ENCODE measurements at regions not wholly inside any gene's neighbourhood (a gene's known extent, or its start where the extent isn't known, plus 50 kb on each side); places are given as distances from the start of the nearest gene placed in this dataset.

DNA sequence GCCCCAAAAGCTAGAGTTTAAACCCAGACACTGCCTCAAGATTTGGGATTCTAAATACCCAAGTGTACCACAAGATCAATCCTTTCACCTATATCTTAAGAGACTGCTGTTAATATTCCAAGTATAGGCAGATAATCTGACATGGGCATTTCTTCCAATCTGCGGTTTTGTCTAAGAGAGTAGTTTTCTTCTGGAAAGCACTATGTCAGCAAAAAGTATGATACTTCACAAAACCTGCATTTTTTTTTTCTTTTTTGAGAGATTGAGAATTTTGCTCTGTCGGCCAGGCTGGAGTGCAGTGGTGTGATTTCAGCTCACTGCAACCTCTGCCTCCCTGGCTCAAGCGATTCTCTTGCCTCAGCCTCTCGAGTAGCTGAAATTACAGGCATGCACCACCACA is 190.7 kb upstream of the TYRP1 start:
- DNase-seq (ENCODE audit: low read depth in 2 of 2), result no peak

DNA sequence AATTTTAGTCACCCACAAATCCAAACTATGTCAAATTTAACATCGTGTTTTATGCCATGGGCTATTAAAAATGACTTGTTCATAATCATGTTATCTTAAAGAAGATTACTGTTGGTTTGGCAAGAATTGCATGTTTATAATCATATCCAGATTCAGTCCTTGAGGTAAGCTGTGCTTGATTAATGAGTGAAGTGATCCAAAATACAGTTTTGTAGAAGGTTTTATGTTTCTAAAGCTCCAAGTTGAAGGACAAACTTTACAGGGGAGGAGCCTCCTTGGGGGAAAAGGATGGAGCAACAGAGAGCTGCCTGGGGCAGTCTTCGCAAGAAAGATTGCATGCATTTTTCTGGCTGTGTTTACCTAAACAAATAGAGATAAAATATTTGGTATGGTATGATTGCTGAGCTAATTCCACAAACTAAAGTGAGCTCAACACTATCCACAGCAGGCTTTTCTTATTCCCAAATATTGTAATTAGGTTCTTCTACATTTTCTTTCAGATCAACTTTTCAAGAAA is 189.5 kb upstream of the TYRP1 start:
- no peak for DNase-seq (ENCODE audit: low read depth in 2 of 2)

DNA sequence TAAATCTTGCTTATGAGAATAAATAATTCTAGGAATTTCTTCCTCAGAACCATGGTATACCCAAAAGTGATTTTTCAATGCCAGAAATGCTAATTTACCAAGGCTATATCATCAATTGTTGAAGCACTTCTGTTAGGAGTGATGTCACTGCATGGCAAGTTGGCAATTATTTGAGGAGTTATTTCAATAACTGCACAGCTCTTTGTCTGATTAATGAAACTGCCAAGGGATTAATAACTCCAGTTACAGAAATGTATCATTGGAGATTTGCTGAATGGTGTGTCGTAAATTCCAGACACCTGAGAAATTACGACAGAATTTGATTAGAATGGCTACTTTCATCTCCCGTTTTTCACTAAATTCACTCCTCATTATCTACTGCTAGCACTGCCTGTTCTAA is 182.6 kb upstream of the TYRP1 start:
- no peak for DNase-seq (ENCODE audit: low read depth in 2 of 2)

DNA sequence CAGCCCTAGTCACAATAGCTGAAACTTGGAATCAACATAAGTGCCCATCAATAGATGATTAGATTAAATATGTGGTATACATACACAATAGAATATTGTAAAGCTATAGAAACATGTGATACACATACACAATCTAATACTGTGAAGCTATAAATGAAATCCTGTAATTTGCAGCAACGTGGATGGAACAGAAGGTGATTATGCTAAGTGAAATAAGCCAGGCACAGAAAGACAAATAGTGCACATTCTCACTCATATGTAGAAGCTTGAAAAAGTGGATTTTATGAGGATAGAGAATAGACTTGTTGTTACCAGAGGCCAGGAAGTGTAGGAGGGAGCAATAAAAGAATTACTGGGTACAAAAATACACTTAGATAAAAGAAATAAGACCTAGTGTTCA is 181.5 kb upstream of the TYRP1 start:
- no peak for DNase-seq (ENCODE audit: low read depth in 2 of 2)

GRCh38 chr9:12516031-12516430 is 177.2 kb upstream of the TYRP1 start:
- DNase-seq (ENCODE audit: low read depth in 2 of 2), result no peak

DNA sequence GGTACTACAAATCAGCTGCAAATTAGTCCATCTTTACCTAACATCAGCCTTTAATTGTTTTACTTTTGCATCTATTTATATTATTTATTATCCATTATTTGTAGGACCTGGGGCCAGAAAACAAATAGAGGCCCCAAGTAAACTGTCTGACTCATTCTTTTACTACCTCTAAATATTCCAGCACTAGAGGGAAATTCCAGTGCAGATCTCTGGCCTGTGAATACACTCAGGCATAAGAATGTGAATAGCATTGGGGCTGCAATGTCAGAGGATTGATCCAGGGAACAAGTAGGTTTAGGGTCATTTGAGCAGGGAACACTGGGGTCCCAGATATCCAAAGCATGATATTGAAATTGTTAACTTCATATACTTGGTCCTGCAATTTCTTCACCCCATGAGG is 176.6 kb upstream of the TYRP1 start:
- no peak for DNase-seq (ENCODE audit: low read depth in 2 of 2)

DNA sequence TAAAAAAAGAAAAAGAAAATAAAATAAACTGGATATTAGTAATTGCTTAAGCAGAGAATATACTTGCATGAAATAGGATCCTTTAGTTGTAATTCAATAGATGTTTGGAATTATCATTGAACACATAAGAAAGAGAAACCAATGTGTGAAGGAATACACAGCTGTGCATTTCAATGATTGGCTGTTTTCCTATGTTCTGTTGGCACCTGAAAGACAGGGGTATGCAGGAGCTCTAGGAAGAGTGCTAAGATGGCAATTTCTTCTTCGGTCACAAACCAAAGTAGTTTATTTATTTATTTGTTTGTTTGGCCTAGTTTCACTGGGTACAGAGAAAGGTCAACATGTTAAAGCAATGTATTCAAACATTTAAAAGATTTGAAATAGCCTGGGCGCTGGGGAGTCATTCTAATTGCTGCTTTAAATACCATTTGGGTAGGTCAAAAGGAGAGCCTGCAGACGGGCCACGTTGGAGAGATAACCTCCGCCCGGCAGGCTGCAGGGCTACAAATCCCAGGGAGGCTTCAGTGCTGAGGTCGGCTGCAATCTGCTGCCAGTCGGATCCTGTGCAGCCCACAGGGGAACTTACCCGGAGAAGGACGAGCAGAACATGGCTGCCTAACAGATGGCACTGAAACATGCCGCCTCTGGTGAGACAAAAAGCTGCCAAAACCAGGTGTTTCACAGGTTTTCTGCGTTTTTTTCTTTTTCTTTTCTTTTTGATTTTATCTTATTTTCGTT is 154.2 kb upstream of the TYRP1 start:
- no peak for DNase-seq (ENCODE audit: low read depth in 2 of 2)

- no peak for DNase-seq (ENCODE audit: low read depth in 2 of 2)
These were observed 153.6 kb upstream of the TYRP1 start for GRCh38 chr9:12539580-12539975.

DNA sequence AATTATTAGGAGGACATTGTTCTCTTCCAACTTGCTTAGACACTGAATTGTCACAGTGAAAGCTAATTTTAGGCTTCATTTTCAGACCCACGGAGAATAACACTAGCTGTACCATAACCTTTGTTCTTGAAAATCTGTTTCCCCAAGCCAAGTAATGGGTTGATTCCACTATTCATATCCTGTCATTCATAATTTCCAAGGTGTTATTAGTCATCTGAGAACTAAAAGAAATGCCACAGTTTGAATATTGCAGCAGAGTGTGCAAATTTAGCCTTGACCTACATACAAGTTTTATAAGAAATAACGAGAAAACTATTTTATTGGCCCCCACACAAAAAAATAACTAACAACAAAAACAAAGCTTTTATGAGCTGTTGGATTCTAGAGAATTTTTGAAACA is 148.5 kb upstream of the TYRP1 start:
- peak; percentile 9 to 36 for DNase-seq (ENCODE audit: low read depth in 2 of 2)

- DNase-seq (ENCODE audit: low read depth in 2 of 2), result peak; percentile 2 to 13
These were observed 138.5 kb upstream of the TYRP1 start for GRCh38 chr9:12554636-12555035.

DNA sequence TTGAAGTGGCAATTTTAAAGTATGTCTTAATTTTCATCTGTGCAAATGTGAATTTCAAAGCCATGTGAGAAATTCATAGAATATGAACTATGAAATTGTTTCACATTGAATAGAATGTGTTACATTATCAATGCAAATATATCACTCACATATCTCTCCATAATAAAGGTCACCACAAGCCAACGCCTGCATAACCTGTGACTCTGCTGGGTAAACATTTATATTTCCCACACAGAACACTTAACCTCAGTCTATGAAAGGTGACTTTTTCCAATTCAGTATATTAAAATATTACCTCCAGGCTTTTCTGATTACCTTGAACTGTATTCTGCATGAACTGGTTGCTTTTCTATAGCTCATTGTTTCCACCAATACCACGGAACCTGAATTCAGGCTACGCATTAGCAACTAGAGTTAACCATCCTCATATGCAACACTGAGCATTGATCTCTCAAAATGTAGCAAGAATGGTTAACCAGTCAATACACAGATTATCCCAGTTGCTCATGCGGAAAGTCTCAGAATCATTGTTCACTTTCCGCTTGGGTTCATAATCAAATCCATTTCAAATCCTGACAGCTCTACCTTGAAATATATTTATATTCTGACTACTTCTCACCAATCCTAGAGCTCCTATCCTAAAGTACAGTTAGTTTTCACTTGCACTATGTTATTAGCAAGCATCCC is 126.6 kb upstream of the TYRP1 start:
- no peak for DNase-seq (ENCODE audit: low read depth in 2 of 2)

- no peak for DNase-seq (ENCODE audit: low read depth in 2 of 2)
These were observed 108.3 kb upstream of the TYRP1 start for GRCh38 chr9:12584656-12585522.

- no peak for DNase-seq (ENCODE audit: low read depth in 2 of 2)
These were observed 97.8 kb upstream of the TYRP1 start for GRCh38 chr9:12595400-12595799.

- peak in 1 of 2 donors; percentile 0 for DNase-seq (ENCODE audit: low read depth in 2 of 2)
These were observed 88.9 kb upstream of the TYRP1 start for GRCh38 chr9:12604164-12604821.

DNA sequence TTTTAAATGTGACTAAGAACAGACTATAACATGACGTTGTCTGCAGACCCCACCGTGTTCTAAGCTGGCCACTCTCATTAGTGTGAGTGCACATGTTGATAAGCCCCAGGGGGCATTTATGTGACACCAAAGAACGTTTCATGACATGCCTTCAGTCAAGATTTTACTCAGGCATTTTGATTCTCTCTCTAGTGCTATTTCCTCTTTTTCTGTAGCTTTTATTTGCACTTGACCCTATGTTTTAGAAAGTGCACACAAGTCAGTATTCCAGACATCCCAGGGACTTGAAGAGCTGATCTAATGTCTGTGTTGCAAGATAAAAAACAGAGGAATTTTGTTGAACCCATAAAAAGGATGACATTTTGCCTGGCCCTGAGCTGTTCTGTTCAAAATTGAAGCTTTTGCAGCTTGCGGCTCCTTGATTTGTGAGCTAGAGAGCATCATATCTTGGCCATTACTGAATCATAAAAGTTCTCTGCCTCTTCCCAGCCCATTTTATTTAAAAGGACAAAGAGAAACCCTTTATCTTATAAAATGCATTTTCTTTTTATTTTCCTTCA is 80.9 kb upstream of the TYRP1 start:
- DNase-seq (ENCODE audit: low read depth in 2 of 2), result no peak

DNA sequence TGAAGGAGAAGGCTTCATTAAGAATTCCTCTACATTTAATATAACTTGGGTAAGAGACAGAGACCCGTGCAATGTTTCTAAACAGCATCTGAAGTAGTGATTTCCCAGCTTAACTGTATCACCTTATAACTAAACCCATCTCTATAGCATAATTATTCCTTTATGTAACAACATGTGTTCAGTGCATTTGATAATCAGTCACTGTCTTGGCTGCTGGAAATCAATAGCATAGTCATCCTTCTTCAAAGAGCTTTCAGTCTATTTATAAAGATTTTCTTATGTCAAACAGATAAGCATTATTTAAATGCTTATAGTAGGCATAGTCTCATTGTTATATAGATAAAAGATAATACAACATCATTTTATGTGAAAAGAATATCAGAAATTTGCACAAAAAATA is 80.1 kb upstream of the TYRP1 start:
- no peak for DNase-seq (ENCODE audit: low read depth in 2 of 2)

GRCh38 chr9:12614488-12614887 is 78.7 kb upstream of the TYRP1 start:
- DNase-seq (ENCODE audit: low read depth in 2 of 2), result no peak

GRCh38 chr9:12618956-12619355 is 74.2 kb upstream of the TYRP1 start:
- DNase-seq (ENCODE audit: low read depth in 2 of 2), result no peak

DNA sequence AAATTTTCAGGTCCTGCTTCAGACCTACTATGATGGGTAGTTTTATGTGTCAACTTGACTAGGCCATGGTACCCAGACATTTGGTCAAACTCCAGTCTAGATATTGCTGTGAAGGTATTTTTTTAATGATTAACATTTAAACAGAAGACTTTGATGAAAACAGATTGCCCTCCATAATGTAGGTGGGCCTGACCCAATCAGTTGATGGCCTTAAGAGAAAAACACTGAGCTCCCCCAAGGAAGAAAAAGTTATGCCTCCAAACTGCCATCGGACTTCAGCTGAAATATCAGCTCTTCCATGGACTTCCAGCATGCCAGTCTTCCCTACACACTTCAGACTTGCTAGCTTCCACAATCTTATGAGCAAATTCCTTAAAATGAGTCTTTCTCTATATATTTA is 67.3 kb upstream of the TYRP1 start:
- DNase-seq (ENCODE audit: low read depth in 2 of 2), result no peak

DNA sequence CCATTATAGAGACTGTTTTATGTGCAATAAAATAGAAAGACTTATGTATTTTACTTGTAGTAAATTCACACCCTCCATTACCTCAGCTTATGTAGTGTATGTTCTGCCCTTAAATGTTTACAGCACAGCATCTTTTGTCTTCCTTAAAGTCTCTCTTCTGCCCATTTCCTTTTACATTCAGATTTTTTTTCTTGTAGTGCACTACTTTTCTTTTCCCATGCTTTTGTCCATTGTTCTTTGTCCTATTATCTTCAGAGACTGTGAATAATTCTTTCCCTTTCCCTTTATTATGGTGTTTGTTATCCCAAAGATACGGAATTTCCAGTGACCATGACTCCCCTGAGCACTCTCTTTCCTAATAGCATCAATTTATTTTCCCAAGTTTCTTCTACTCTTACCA is 66.1 kb upstream of the TYRP1 start:
- no peak for DNase-seq (ENCODE audit: low read depth in 2 of 2)

DNA sequence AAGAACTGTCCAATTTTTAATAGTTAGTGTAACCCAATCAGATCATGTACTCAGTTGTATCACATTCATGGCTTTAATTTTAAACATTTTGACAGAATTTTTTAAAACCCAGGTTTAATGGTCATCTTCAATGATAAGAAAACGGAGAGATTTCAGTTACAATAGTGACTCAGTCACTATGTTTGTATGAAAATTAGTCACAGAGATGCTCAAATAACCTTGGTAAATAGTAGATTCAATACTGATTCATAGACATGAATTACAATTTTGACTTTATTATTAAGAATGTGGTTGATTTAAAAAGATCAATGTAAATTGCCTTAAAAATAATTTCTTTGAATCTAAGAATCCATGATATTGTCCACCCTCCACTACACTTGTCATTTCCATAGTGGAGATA is 64.6 kb upstream of the TYRP1 start:
- DNase-seq (ENCODE audit: low read depth in 2 of 2), result no peak
